HG02588 (cell line): ENCODE measurements at regions not wholly inside any gene's neighbourhood (a gene's known extent, or its start where the extent isn't known, plus 50 kb on each side); places are given as distances from the start of the nearest gene placed in this dataset.
"Not testable (repeated sequence)": the region's sequence is repeated elsewhere in the genome, so short reads cannot be mapped to it uniquely, and the experiment has no call there.

Experiments used
- ATAC-seq: cut with Tn5 transposase; IDR thresholded peaks from one replicate; pipeline ENCODE4 v1.9.1; 2021; ENCODE audit warnings: mild to moderate bottlenecking, moderate library complexity; ENCODE audit not compliant: unreplicated experiment

GRCh38 chr6:79810185-79810705 lies 137.1 kb downstream of the ELOVL4 start:
- no peak for ATAC-seq

GRCh38 chr6:79808921-79809320 lies 138.4 kb downstream of the ELOVL4 start:
- ATAC-seq = no peak

- ATAC-seq = not testable (repeated sequence)
Observed at GRCh38 chr6:79806661-79807060, 140.7 kb downstream of the ELOVL4 start.

GRCh38 chr6:79804732-79805131 lies 142.6 kb downstream of the ELOVL4 start:
- no peak for ATAC-seq

GRCh38 chr6:79803917-79804316 lies 143.4 kb downstream of the ELOVL4 start:
- no peak for ATAC-seq

- no peak for ATAC-seq
Observed at GRCh38 chr6:79802657-79803300, 144.6 kb downstream of the ELOVL4 start.

GRCh38 chr6:79801362-79801761 lies 146.0 kb downstream of the ELOVL4 start:
- ATAC-seq = no peak

GRCh38 chr6:79798841-79799240 lies 148.5 kb downstream of the ELOVL4 start:
- ATAC-seq = no peak

- ATAC-seq = no peak
Observed at GRCh38 chr6:79797912-79798311, 149.4 kb downstream of the ELOVL4 start.

- no peak for ATAC-seq
Observed at GRCh38 chr6:79797163-79797764, 150.1 kb downstream of the ELOVL4 start.

GRCh38 chr6:79796197-79796596 lies 151.2 kb downstream of the ELOVL4 start:
- ATAC-seq = no peak

GRCh38 chr6:79789896-79790295 lies 157.5 kb downstream of the ELOVL4 start:
- ATAC-seq = no peak

GRCh38 chr6:79788756-79789155 lies 157.6 kb downstream of the SH3BGRL2 start:
- ATAC-seq = no peak

- ATAC-seq = no peak
Observed at GRCh38 chr6:79787626-79788025, 156.5 kb downstream of the SH3BGRL2 start.

- no peak for ATAC-seq
Observed at GRCh38 chr6:79784395-79784753, 153.2 kb downstream of the SH3BGRL2 start.

GRCh38 chr6:79783670-79784394 lies 152.7 kb downstream of the SH3BGRL2 start:
- no peak for ATAC-seq

- no peak for ATAC-seq
Observed at GRCh38 chr6:79782792-79783580, 151.9 kb downstream of the SH3BGRL2 start.

- no peak for ATAC-seq
Observed at GRCh38 chr6:79781916-79782315, 150.8 kb downstream of the SH3BGRL2 start.

- ATAC-seq = no peak
Observed at GRCh38 chr6:79780881-79781280, 149.8 kb downstream of the SH3BGRL2 start.

GRCh38 chr6:79778816-79779215 lies 147.7 kb downstream of the SH3BGRL2 start:
- no peak for ATAC-seq
